ENCODE measurements at regions not wholly inside any gene's neighbourhood (a gene's known extent, or its start where the extent isn't known, plus 50 kb on each side); places are given as distances from the start of the nearest gene placed in this dataset.

DNA sequence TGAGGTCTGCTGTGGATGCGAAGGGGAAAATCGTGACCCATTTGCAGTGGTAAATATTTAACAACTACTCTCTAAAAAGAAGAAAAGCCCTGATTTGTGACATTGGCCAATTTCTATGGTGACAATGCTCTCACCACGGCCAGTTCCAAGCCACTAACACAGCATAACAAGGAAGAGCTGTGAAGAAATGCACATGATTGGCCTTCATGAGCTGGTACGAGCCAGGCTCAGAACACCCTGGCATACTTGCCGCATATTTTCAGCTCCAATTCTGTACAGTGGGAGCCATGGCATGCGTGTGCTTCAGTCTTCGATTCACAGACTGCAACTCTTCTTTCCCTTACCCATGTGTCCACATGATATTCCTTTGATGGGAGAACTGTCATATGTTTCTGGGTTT lies 363.9 kb upstream of the CDH5 start:
- Histone ChIP-seq H3K27me3 (ENCODE audit: insufficient read depth, poor library complexity, severe bottlenecking) (peaks cover 6% of the 10 kb centered on the region), H3K27ac (replicated peaks) (no peak overlapping the region), H3K4me3 (replicated peaks; ENCODE audit: insufficient read depth, low read length) (no peak overlapping the region)
- TF ChIP-seq, protein P1, sequence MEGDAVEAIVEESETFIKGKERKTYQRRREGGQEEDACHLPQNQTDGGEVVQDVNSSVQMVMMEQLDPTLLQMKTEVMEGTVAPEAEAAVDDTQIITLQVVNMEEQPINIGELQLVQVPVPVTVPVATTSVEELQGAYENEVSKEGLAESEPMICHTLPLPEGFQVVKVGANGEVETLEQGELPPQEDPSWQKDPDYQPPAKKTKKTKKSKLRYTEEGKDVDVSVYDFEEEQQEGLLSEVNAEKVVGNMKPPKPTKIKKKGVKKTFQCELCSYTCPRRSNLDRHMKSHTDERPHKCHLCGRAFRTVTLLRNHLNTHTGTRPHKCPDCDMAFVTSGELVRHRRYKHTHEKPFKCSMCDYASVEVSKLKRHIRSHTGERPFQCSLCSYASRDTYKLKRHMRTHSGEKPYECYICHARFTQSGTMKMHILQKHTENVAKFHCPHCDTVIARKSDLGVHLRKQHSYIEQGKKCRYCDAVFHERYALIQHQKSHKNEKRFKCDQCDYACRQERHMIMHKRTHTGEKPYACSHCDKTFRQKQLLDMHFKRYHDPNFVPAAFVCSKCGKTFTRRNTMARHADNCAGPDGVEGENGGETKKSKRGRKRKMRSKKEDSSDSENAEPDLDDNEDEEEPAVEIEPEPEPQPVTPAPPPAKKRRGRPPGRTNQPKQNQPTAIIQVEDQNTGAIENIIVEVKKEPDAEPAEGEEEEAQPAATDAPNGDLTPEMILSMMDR (IDR thresholded peaks at IDR 0.05; ENCODE audit: insufficient read depth, low read length) = no peak
- TF ChIP-seq, protein P2, sequence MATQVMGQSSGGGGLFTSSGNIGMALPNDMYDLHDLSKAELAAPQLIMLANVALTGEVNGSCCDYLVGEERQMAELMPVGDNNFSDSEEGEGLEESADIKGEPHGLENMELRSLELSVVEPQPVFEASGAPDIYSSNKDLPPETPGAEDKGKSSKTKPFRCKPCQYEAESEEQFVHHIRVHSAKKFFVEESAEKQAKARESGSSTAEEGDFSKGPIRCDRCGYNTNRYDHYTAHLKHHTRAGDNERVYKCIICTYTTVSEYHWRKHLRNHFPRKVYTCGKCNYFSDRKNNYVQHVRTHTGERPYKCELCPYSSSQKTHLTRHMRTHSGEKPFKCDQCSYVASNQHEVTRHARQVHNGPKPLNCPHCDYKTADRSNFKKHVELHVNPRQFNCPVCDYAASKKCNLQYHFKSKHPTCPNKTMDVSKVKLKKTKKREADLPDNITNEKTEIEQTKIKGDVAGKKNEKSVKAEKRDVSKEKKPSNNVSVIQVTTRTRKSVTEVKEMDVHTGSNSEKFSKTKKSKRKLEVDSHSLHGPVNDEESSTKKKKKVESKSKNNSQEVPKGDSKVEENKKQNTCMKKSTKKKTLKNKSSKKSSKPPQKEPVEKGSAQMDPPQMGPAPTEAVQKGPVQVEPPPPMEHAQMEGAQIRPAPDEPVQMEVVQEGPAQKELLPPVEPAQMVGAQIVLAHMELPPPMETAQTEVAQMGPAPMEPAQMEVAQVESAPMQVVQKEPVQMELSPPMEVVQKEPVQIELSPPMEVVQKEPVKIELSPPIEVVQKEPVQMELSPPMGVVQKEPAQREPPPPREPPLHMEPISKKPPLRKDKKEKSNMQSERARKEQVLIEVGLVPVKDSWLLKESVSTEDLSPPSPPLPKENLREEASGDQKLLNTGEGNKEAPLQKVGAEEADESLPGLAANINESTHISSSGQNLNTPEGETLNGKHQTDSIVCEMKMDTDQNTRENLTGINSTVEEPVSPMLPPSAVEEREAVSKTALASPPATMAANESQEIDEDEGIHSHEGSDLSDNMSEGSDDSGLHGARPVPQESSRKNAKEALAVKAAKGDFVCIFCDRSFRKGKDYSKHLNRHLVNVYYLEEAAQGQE (IDR thresholded peaks at IDR 0.05; ENCODE audit: insufficient replicate concordance, low read depth) = no peak
- TF ChIP-seq SPI1 (IDR thresholded peaks at IDR 0.05; ENCODE audit: borderline replicate concordance, low read depth) (no peak), GABPA (IDR thresholded peaks at IDR 0.05; ENCODE audit: low read depth) (no peak), POLR2AphosphoS5 (IDR thresholded peaks at IDR 0.05; ENCODE audit: low read depth) (no peak)
- no peak for DNase-seq (ENCODE audit: low read depth in 1 of 2, low spot score in 1 of 2)

DNA sequence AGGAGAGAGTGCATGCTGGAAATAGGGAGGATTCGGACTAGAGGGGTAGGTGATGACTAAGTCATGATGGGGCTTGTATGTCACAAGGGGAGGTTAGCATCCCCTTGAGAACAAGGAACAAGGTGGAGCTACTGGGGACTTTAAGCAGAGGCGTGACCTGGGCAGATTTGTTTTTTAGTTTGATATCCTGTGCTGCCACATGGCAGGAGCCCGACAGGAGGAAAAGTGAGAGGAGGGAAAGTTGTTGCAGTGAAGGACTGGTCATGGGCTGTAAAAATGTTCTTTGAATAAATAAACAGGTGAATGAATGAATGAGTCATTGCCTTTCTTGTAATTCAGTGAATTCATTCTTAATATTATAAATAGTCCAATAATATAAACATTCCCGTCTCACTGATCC lies 365.1 kb upstream of the CDH5 start:
- H3K27ac ChIP-seq (replicated peaks) = no peak overlapping the region
- H3K27me3 ChIP-seq (ENCODE audit: insufficient read depth, poor library complexity, severe bottlenecking) = peaks cover 6% of the 10 kb centered on the region
- TF ChIP-seq, protein P1 (IDR thresholded peaks at IDR 0.05; ENCODE audit: insufficient read depth, low read length) = no peak
- TF ChIP-seq, protein P2 (IDR thresholded peaks at IDR 0.05; ENCODE audit: insufficient replicate concordance, low read depth) = no peak
- TF ChIP-seq POLR2AphosphoS5 (IDR thresholded peaks at IDR 0.05; ENCODE audit: low read depth) (no peak), GABPA (IDR thresholded peaks at IDR 0.05; ENCODE audit: low read depth) (no peak), SPI1 (IDR thresholded peaks at IDR 0.05; ENCODE audit: borderline replicate concordance, low read depth) (no peak)
- DNase-seq (ENCODE audit: low read depth in 1 of 2, low spot score in 1 of 2) = no peak
- no peak overlapping the region for H3K4me3 ChIP-seq (replicated peaks; ENCODE audit: insufficient read depth, low read length)

DNA sequence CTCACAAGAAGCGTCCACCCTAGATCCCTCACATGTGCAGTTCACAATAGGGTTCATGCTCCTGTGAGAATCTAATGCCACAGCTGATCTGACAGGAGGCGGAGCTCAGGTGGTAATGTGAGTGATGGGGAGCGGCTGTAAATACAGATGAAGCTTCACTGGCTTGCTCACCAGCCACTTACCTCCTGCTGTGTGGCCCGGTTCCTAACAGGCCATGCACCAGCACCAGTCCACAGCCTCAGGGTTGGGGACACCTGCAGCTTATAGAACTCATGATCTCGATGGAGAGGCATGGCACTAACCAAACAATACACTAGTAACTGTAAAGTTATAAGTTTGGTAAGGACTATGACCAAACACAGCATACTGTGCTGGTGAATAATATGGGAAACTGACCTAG lies 368.0 kb upstream of the CDH5 start:
- peaks cover 10% of the 10 kb centered on the region for H3K27me3 ChIP-seq (ENCODE audit: insufficient read depth, poor library complexity, severe bottlenecking)
- H3K4me3 ChIP-seq (replicated peaks; ENCODE audit: insufficient read depth, low read length) = no peak overlapping the region
- no peak for TF ChIP-seq POLR2AphosphoS5 (IDR thresholded peaks at IDR 0.05; ENCODE audit: low read depth)
- TF ChIP-seq GABPA (IDR thresholded peaks at IDR 0.05; ENCODE audit: low read depth) = no peak
- TF ChIP-seq, protein P2 (IDR thresholded peaks at IDR 0.05; ENCODE audit: insufficient replicate concordance, low read depth) = no peak
- TF ChIP-seq SPI1 (IDR thresholded peaks at IDR 0.05; ENCODE audit: borderline replicate concordance, low read depth) = no peak
- TF ChIP-seq, protein P1 (IDR thresholded peaks at IDR 0.05; ENCODE audit: insufficient read depth, low read length) = no peak
- DNase-seq (ENCODE audit: low read depth in 1 of 2, low spot score in 1 of 2) = no peak
- H3K27ac ChIP-seq (replicated peaks) = no peak overlapping the region
